ENCODE measurements at regions not wholly inside any gene's neighbourhood (a gene's known extent, or its start where the extent isn't known, plus 50 kb on each side); places are given as distances from the start of the nearest gene placed in this dataset.
A peak's percentile ranks its signal among the peaks of the same experiment; 100 is the strongest.

DNA sequence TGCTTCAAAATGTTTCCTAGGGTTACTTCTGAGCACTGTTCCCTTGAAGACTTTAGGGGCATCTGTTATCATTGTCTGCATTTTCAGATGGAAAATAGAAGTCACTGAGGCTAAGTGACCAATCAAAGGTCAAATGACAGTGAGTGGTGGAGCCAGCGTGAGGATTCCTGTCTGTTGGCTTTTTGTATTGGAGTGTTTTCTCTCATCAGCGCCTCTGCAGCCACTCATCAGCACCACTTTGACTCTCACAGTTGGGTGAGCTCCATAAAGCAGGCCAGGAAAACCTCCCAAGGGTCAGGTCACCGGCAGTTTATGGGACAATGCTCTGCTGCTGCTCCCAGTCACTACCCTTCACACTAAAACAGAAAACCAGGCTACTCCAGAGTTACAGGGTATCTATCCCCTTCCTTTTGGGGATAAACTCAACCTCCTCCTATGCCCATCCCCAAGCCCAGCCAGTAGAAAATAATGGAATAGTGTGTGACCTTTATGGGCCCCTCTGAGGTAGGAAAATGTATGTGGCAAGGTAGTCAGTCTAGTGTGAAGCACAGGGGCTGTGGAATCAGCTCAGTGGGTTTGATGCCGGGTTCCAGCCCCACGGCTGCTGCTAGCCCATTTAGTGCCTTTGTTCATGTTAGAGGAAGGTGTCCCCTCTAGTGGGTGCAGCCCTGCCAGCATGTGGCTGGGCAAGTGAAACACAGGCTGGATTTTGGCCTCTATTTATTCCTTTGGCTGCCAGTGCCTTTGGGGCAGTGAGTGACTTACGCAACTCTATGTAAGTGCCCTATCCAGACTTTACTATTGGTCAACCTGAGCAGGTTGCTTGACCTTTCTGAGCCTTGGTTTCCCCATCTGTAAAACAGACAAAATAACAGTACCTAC lies 133.8 kb upstream of the CPM start:
- DNase-seq (ENCODE audit: low spot score) = no peak
- Mint-ChIP-seq H3K27me3 (ENCODE audit: low read depth) (no peaks in the 10 kb centered on the region), H3K4me3 (ENCODE audit: unreplicated experiment) (no peak overlapping the region), H3K9me3 (ENCODE audit: low read depth) (no peaks in the 10 kb centered on the region), H3K36me3 (ENCODE audit: low read depth) (no peaks in the 10 kb centered on the region), H3K27ac (ENCODE audit: unreplicated experiment) (no peak overlapping the region), H3K4me1 (ENCODE audit: low read depth) (no peaks in the 10 kb centered on the region)
- TF ChIP-seq CTCF (IDR thresholded peaks at IDR 0.05) = no peak

DNA sequence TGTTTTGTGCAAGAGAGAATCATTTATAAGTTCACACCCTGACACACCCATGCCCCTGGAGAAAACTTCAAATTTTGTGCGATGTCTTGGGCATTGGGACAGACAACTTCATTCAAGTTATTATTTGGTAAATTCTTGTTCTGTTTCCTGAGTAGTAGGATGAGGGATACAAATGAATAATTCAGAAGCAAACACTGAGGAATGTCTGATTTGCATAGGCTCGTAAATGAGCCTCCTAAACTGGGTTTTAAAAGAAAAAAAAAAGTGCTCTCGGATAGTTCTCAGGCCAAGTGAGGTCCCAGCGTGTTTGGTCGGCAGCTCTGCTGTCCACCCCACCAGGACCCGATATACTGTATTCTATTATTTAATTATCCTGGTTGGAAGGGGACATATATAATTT lies 134.7 kb upstream of the CPM start:
- Mint-ChIP-seq H3K36me3 (ENCODE audit: low read depth) (no peaks in the 10 kb centered on the region), H3K27ac (ENCODE audit: unreplicated experiment) (no peak overlapping the region), H3K9me3 (ENCODE audit: low read depth) (no peaks in the 10 kb centered on the region), H3K4me3 (ENCODE audit: unreplicated experiment) (no peak overlapping the region), H3K4me1 (ENCODE audit: low read depth) (no peaks in the 10 kb centered on the region), H3K27me3 (ENCODE audit: low read depth) (no peaks in the 10 kb centered on the region)
- no peak for TF ChIP-seq CTCF (IDR thresholded peaks at IDR 0.05)
- no peak for DNase-seq (ENCODE audit: low spot score)

- Mint-ChIP-seq H3K36me3 (ENCODE audit: low read depth) (no peaks in the 10 kb centered on the region), H3K27ac (ENCODE audit: unreplicated experiment) (no peak overlapping the region), H3K9me3 (ENCODE audit: low read depth) (no peaks in the 10 kb centered on the region), H3K4me1 (ENCODE audit: low read depth) (no peaks in the 10 kb centered on the region), H3K27me3 (ENCODE audit: low read depth) (no peaks in the 10 kb centered on the region), H3K4me3 (ENCODE audit: unreplicated experiment) (no peak overlapping the region)
- no peak for TF ChIP-seq CTCF (IDR thresholded peaks at IDR 0.05)
- DNase-seq (ENCODE audit: low spot score) = no peak
Observed at GRCh38 chr12:69068448-69068847, 135.5 kb upstream of the CPM start.

- H3K27ac Mint-ChIP-seq (ENCODE audit: unreplicated experiment) = no peak overlapping the region
- H3K36me3 Mint-ChIP-seq (ENCODE audit: low read depth) = no peaks in the 10 kb centered on the region
- no peak for DNase-seq (ENCODE audit: low spot score)
- H3K27me3 Mint-ChIP-seq (ENCODE audit: low read depth) = peaks cover under 1% of the 10 kb centered on the region
- H3K4me3 Mint-ChIP-seq (ENCODE audit: unreplicated experiment) = no peak overlapping the region
- H3K9me3 Mint-ChIP-seq (ENCODE audit: low read depth) = no peaks in the 10 kb centered on the region
- no peak for TF ChIP-seq CTCF (IDR thresholded peaks at IDR 0.05)
- no peaks in the 10 kb centered on the region for H3K4me1 Mint-ChIP-seq (ENCODE audit: low read depth)
Observed at GRCh38 chr12:69069479-69069878, 136.5 kb upstream of the CPM start.

GRCh38 chr12:69070319-69071090 lies 137.5 kb upstream of the CPM start:
- peak; percentile 98 for TF ChIP-seq CTCF (IDR thresholded peaks at IDR 0.05)
- H3K4me3 Mint-ChIP-seq (ENCODE audit: unreplicated experiment) = no peak overlapping the region
- H3K27me3 Mint-ChIP-seq (ENCODE audit: low read depth) = peaks cover 5% of the 10 kb centered on the region
- DNase-seq (ENCODE audit: low spot score) = no peak
- H3K4me1 Mint-ChIP-seq (ENCODE audit: low read depth) = no peaks in the 10 kb centered on the region
- no peaks in the 10 kb centered on the region for H3K36me3 Mint-ChIP-seq (ENCODE audit: low read depth)
- no peak overlapping the region for H3K27ac Mint-ChIP-seq (ENCODE audit: unreplicated experiment)
- H3K9me3 Mint-ChIP-seq (ENCODE audit: low read depth) = no peaks in the 10 kb centered on the region
